Hepatocyte (in vitro differentiated cells): ENCODE measurements at regions not wholly inside any gene's neighbourhood (a gene's known extent, or its start where the extent isn't known, plus 50 kb on each side); places are given as distances from the start of the nearest gene placed in this dataset.

Experiments
- DNase-seq: peaks from one replicate; pipeline ENCODE4 v3.0.0-alpha.2; 2016; ENCODE audit warnings: low spot score
- H2AFZ ChIP-seq: fragments of 200-600 bp; sonication (generic); 2 replicates; pipeline ENCODE4 v1.6.0; 2016; ENCODE audit warnings: antibody characterized with exemption, mild to moderate bottlenecking
- H3K27ac ChIP-seq: fragments of 200-600 bp; sonication (generic); 2 replicates; pipeline ENCODE4 v1.5.1; 2016; ENCODE audit warnings: mild to moderate bottlenecking
- H3K27me3 ChIP-seq: fragments of 200-600 bp; sonication (generic); 2 replicates; pipeline ENCODE4 v1.6.1; 2016
- H3K36me3 ChIP-seq: fragments of 200-600 bp; sonication (generic); replicated peaks from 2 replicates; pipeline ENCODE4 v1.5.1; 2016; ENCODE audit warnings: low read depth; ENCODE audit not compliant: insufficient read depth
- H3K4me1 ChIP-seq: fragments of 200-600 bp; sonication (generic); 2 replicates; pipeline ENCODE4 v1.5.1; 2016; ENCODE audit warnings: mild to moderate bottlenecking, moderate library complexity; ENCODE audit not compliant: insufficient read depth
- H3K4me2 ChIP-seq: fragments of 200-600 bp; sonication (generic); 2 replicates; pipeline ENCODE4 v1.6.0; 2016
- H3K4me3 ChIP-seq: fragments of 200-600 bp; sonication (generic); 2 replicates; pipeline ENCODE4 v1.5.1; 2016; ENCODE audit warnings: mild to moderate bottlenecking
- H3K79me2 ChIP-seq: fragments of 200-600 bp; sonication (generic); 2 replicates; pipeline ENCODE4 v1.6.0; 2017; ENCODE audit warnings: mild to moderate bottlenecking
- H3K9me2 ChIP-seq: fragments of 200-600 bp; sonication (generic); replicated peaks from 2 replicates; pipeline ENCODE4 v1.6.0; 2017; ENCODE audit warnings: mild to moderate bottlenecking; ENCODE audit not compliant: insufficient read depth
- H3K9me3 ChIP-seq: fragments of 200-600 bp; sonication (generic); 2 replicates; pipeline ENCODE4 v1.5.1; 2016; ENCODE audit warnings: low read depth, mild to moderate bottlenecking
- H4K20me1 ChIP-seq: fragments of 200-600 bp; sonication (generic); 2 replicates; pipeline ENCODE4 v1.6.0; 2016; ENCODE audit warnings: mild to moderate bottlenecking; ENCODE audit not compliant: insufficient read depth, poor library complexity, severe bottlenecking
- EZH2 ChIP-seq: fragments of 200-600 bp; sonication (generic); IDR thresholded peaks from 2 replicates; pipeline ENCODE4 v1.6.1; 2016; ENCODE audit warnings: antibody characterized with exemption, mild to moderate bottlenecking, borderline replicate concordance
- EZH2phosphoT487 ChIP-seq: fragments of 200-600 bp; sonication (generic); IDR thresholded peaks from one replicate; pipeline ENCODE4 v1.6.1; 2018; ENCODE audit warnings: antibody characterized with exemption, mild to moderate bottlenecking, low read depth, moderate library complexity; ENCODE audit not compliant: unreplicated experiment, severe bottlenecking
- WGBS: methylation state at CpG from one replicate; pipeline ENCODE4 v1.1.6; 2016; ENCODE audit warnings: low lambda C conversion rate; ENCODE audit errors: missing lambda C conversion rate; 5-methylcytosine and 5-hydroxymethylcytosine counted together
- TF ChIP-seq, protein P1 (sequence below): fragments of 200-600 bp; sonication (generic); IDR thresholded peaks from 2 replicates; pipeline ENCODE4 v1.5.1; 2016; ENCODE audit warnings: antibody characterized with exemption, mild to moderate bottlenecking; ENCODE audit not compliant: poor library complexity

DNA sequence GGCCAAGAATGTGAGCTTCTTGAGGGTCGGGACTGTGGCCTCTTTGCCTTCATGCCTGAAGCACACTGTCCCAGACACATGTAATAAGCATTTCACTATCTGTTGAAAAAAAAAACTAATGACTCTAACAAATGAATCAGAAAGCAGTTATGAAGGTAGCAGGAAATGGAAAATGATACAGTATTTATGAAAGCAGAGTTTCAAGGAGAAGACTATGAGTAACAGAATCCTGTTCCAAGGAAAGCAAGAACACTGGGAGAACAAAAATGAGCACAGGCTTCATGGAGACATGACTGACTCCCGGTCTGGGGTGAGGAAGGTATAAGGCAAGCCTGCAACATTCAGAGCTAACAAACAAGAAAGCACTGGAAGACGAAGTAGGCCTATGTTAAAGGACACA is 190.8 kb downstream of the RNF152 start:
- Histone ChIP-seq H2AFZ (no peak overlapping the region), H3K9me2 (no peaks in the 10 kb centered on the region), H3K36me3 (no peaks in the 10 kb centered on the region), H3K27me3 (no peaks in the 10 kb centered on the region), H3K4me3 (no peak overlapping the region), H3K4me2 (no peak overlapping the region), H3K79me2 (no peaks in the 10 kb centered on the region), H3K27ac (no peak overlapping the region), H4K20me1 (no peaks in the 10 kb centered on the region), H3K4me1 (no peaks in the 10 kb centered on the region), H3K9me3 (no peaks in the 10 kb centered on the region)
- DNase-seq, result no peak
- 82% methylated on average over 3 of the region's 3 CpGs for WGBS
- TF ChIP-seq, protein P1, sequence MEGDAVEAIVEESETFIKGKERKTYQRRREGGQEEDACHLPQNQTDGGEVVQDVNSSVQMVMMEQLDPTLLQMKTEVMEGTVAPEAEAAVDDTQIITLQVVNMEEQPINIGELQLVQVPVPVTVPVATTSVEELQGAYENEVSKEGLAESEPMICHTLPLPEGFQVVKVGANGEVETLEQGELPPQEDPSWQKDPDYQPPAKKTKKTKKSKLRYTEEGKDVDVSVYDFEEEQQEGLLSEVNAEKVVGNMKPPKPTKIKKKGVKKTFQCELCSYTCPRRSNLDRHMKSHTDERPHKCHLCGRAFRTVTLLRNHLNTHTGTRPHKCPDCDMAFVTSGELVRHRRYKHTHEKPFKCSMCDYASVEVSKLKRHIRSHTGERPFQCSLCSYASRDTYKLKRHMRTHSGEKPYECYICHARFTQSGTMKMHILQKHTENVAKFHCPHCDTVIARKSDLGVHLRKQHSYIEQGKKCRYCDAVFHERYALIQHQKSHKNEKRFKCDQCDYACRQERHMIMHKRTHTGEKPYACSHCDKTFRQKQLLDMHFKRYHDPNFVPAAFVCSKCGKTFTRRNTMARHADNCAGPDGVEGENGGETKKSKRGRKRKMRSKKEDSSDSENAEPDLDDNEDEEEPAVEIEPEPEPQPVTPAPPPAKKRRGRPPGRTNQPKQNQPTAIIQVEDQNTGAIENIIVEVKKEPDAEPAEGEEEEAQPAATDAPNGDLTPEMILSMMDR, result no peak
- no peak for TF ChIP-seq EZH2
- no peak for TF ChIP-seq EZH2phosphoT487

GRCh38 chr18:61699397-61700110 is 193.3 kb downstream of the RNF152 start:
- Histone ChIP-seq H3K79me2 (no peaks in the 10 kb centered on the region), H3K27ac (no peak overlapping the region), H2AFZ (no peak overlapping the region), H3K4me2 (no peak overlapping the region), H3K9me2 (no peaks in the 10 kb centered on the region), H3K36me3 (no peaks in the 10 kb centered on the region), H3K9me3 (no peaks in the 10 kb centered on the region), H4K20me1 (no peaks in the 10 kb centered on the region), H3K4me3 (no peak overlapping the region), H3K4me1 (no peaks in the 10 kb centered on the region), H3K27me3 (no peaks in the 10 kb centered on the region)
- 88% methylated on average over 5 of the region's 5 CpGs for WGBS
- TF ChIP-seq, protein P1, result no peak
- TF ChIP-seq EZH2phosphoT487, result no peak
- no peak for TF ChIP-seq EZH2
- DNase-seq, result no peak

DNA sequence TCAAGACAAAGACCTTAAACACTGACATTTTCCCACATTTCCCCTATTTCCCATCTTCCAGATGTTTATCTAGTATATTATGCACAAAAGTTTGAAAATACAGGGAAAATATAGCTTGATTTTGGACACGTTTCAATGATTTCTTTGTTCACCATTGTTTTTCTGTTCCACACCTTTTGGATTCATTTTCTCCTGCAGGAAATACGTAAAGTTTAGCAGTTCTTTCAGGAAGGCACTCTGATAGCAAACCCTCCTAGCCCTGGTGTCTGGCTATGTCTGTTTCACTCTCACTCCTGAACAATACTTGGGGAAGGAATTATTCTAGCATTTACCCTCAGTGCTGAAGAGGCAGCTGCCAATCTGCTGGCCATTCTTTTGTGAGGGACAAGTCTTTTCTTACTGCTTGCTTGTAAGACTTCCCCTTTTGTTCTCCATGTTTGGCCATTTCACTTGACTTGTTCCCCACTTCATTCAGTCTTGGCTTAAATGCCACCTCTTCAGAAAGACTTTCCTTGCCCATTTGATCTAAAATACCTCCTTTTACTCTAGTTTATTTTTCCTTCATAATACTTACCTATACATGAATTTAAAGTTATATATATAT is 195.4 kb downstream of the RNF152 start:
- 90% methylated on average over 2 of the region's 2 CpGs for WGBS
- Histone ChIP-seq H3K4me3 (no peak overlapping the region), H3K27me3 (no peaks in the 10 kb centered on the region), H3K36me3 (no peaks in the 10 kb centered on the region), H3K9me3 (no peaks in the 10 kb centered on the region), H3K4me2 (no peak overlapping the region), H3K9me2 (no peaks in the 10 kb centered on the region), H2AFZ (no peak overlapping the region), H3K27ac (no peak overlapping the region), H4K20me1 (no peaks in the 10 kb centered on the region), H3K4me1 (no peaks in the 10 kb centered on the region), H3K79me2 (no peaks in the 10 kb centered on the region)
- DNase-seq, result no peak
- TF ChIP-seq EZH2phosphoT487 (no peak), EZH2 (no peak)
- TF ChIP-seq, protein P1, result no peak
